ENCODE measurements at regions not wholly inside any gene's neighbourhood (a gene's known extent, or its start where the extent isn't known, plus 50 kb on each side); places are given as distances from the start of the nearest gene placed in this dataset.

- TF ChIP-seq MAZ (IDR thresholded peaks at IDR 0.05; ENCODE audit: borderline replicate concordance, low read depth, low read length) (no peak), POLR2A (IDR thresholded peaks at IDR 0.05; ENCODE audit: low read length) (no peak), CTCF (IDR thresholded peaks at IDR 0.05) (no peak)
Observed at GRCh38 chr11:22138264-22138663, 54.6 kb upstream of the ANO5 start.

Data from A549 (cell line).